Suprapubic skin (tissue), 4 donors: ENCODE measurements at regions not wholly inside any gene's neighbourhood (a gene's known extent, or its start where the extent isn't known, plus 50 kb on each side); places are given as distances from the start of the nearest gene placed in this dataset.

Experiments
- DNase-seq, 2 donors: peaks; one replicate each; pipeline ENCODE4 v3.0.0-alpha.2; 2019; ENCODE audit warnings: low spot score in 2 of 2
- H3K27ac ChIP-seq: fragments of 200-600 bp; sonication (generic); one replicate; pipeline ENCODE4 v1.5.1; 2019
- H3K27me3 ChIP-seq: fragments of 200-600 bp; sonication (generic); one replicate; pipeline ENCODE4 v1.5.1; 2019
- H3K36me3 ChIP-seq: fragments of 200-600 bp; sonication (generic); one replicate; pipeline ENCODE4 v1.5.1; 2019
- H3K4me1 ChIP-seq: fragments of 200-600 bp; sonication (generic); one replicate; pipeline ENCODE4 v1.5.1; 2019
- H3K4me3 ChIP-seq: fragments of 200-600 bp; sonication (generic); one replicate; pipeline ENCODE4 v1.5.1; 2019; ENCODE audit warnings: mild to moderate bottlenecking
- H3K9me3 ChIP-seq: fragments of 200-600 bp; sonication (generic); one replicate; pipeline ENCODE4 v1.5.1; 2019
- EP300 ChIP-seq: sonication (generic); formaldehyde crosslinking; IDR thresholded peaks from one replicate; pipeline ENCODE4 v1.6.1; 2017; ENCODE audit warnings: antibody characterized with exemption
- POLR2A ChIP-seq, 2 donors: fragments of 450-650 bp; IDR thresholded peaks; one replicate each; pipeline ENCODE4 v1.6.1; 2017; ENCODE audit warnings: antibody characterized with exemption in 2 of 2, mild to moderate bottlenecking in 2 of 2, moderate library complexity in 2 of 2
- POLR2AphosphoS5 ChIP-seq, 3 donors: sonication (generic); formaldehyde crosslinking; IDR thresholded peaks; one replicate each; pipeline ENCODE4 v1.6.1; 2017; ENCODE audit warnings: antibody characterized with exemption in 3 of 3
- WGBS: methylation state at CpG from one replicate; pipeline ENCODE4 v1.1.5; 2018; 5-methylcytosine and 5-hydroxymethylcytosine counted together
- TF ChIP-seq, protein P1 (sequence below), 2 donors: fragments of 200-600 bp in 1 of 2; fragments of 450-650 bp in 1 of 2; sonication (generic) in 1 of 2; IDR thresholded peaks; one replicate each; pipeline ENCODE4 v1.5.1; 2016 to 2019; ENCODE audit warnings: antibody characterized with exemption in 2 of 2, mild to moderate bottlenecking in 1 of 2, moderate library complexity in 1 of 2

DNA sequence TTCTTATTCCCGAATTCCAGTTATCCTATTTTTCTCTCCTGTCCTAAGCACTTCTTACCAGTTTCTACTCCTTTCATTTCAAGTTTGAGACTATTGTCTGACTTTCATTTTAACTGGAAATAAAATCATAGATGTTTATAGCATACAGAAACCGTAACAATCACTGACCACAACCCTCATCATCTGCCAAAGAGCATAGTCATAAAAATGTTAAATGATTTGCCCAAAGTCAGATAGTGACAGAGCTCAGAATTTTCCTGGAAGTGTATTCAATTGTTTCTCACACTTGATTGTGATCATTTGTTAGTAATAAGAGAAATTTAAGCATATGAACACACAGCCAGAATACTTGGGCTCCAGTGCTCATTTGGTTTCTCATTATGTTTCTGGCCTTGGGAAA lies 250.5 kb upstream of the PCDH15 start:
- TF ChIP-seq POLR2AphosphoS5 (IDR thresholded peaks at IDR 0.05): no peak
- no peak for TF ChIP-seq POLR2A (IDR thresholded peaks at IDR 0.05)
- no peak for TF ChIP-seq EP300
- TF ChIP-seq, protein P1, sequence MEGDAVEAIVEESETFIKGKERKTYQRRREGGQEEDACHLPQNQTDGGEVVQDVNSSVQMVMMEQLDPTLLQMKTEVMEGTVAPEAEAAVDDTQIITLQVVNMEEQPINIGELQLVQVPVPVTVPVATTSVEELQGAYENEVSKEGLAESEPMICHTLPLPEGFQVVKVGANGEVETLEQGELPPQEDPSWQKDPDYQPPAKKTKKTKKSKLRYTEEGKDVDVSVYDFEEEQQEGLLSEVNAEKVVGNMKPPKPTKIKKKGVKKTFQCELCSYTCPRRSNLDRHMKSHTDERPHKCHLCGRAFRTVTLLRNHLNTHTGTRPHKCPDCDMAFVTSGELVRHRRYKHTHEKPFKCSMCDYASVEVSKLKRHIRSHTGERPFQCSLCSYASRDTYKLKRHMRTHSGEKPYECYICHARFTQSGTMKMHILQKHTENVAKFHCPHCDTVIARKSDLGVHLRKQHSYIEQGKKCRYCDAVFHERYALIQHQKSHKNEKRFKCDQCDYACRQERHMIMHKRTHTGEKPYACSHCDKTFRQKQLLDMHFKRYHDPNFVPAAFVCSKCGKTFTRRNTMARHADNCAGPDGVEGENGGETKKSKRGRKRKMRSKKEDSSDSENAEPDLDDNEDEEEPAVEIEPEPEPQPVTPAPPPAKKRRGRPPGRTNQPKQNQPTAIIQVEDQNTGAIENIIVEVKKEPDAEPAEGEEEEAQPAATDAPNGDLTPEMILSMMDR (IDR thresholded peaks at IDR 0.05): no peak

GRCh38 chr10:55048830-55049498 lies 247.9 kb upstream of the PCDH15 start:
- TF ChIP-seq POLR2A (IDR thresholded peaks at IDR 0.05) (no peak), EP300 (no peak), POLR2AphosphoS5 (IDR thresholded peaks at IDR 0.05) (no peak)
- TF ChIP-seq, protein P1 (IDR thresholded peaks at IDR 0.05): no peak
- Histone ChIP-seq H3K27me3 (no peaks in the 10 kb centered on the region), H3K9me3 (no peaks in the 10 kb centered on the region), H3K36me3 (no peaks in the 10 kb centered on the region), H3K4me1 (no peaks in the 10 kb centered on the region), H3K4me3 (no peak overlapping the region), H3K27ac (no peak overlapping the region)
- DNase-seq: no peak
- 78% methylated on average over 3 of the region's 3 CpGs for WGBS

More for the DNA sequence above, 250.5 kb upstream of the PCDH15 start:
- Histone ChIP-seq H3K9me3 (no peaks in the 10 kb centered on the region), H3K27ac (no peak overlapping the region), H3K36me3 (no peaks in the 10 kb centered on the region), H3K4me1 (no peaks in the 10 kb centered on the region), H3K27me3 (no peaks in the 10 kb centered on the region), H3K4me3 (no peak overlapping the region)
- DNase-seq: no peak
- 67% methylated on average over 2 of the region's 2 CpGs for WGBS

GRCh38 chr10:55043540-55043939 lies 242.5 kb upstream of the PCDH15 start:
- TF ChIP-seq, protein P1 (IDR thresholded peaks at IDR 0.05): no peak
- no peak for TF ChIP-seq EP300
- TF ChIP-seq POLR2AphosphoS5 (IDR thresholded peaks at IDR 0.05): no peak
- TF ChIP-seq POLR2A (IDR thresholded peaks at IDR 0.05): no peak
- Histone ChIP-seq H3K27me3 (no peaks in the 10 kb centered on the region), H3K9me3 (no peaks in the 10 kb centered on the region), H3K4me3 (no peak overlapping the region), H3K36me3 (no peaks in the 10 kb centered on the region), H3K27ac (no peak overlapping the region), H3K4me1 (no peaks in the 10 kb centered on the region)
- WGBS: 94% methylated on average over 3 of the region's 3 CpGs
- no peak for DNase-seq

DNA sequence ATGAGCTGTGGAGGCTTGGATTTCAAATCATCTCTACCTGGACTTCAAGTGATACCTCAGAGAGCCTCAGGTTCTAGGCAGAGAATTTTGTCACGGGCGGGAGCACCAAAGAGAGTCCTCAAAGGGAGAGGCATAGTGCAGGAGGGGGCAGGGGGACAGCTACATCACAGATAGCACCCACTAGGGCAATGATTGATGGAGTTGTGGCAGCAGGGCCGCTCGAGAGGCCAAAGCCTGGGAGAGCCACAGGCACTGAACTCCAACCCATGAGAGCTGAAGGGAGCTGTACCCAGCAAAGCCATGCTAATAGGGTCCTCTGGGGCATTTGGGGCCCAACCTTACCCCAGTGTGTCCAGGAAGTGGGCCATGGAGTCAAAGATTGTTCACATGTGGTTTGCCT lies 232.0 kb upstream of the PCDH15 start:
- Histone ChIP-seq H3K4me1 (no peaks in the 10 kb centered on the region), H3K9me3 (no peaks in the 10 kb centered on the region), H3K27me3 (no peaks in the 10 kb centered on the region), H3K27ac (no peak overlapping the region), H3K4me3 (no peak overlapping the region), H3K36me3 (no peaks in the 10 kb centered on the region)
- TF ChIP-seq EP300 (no peak), POLR2AphosphoS5 (IDR thresholded peaks at IDR 0.05) (no peak), POLR2A (IDR thresholded peaks at IDR 0.05) (no peak)
- TF ChIP-seq, protein P1 (IDR thresholded peaks at IDR 0.05): no peak
- DNase-seq: no peak
- 89% methylated on average over 4 of the region's 4 CpGs for WGBS

DNA sequence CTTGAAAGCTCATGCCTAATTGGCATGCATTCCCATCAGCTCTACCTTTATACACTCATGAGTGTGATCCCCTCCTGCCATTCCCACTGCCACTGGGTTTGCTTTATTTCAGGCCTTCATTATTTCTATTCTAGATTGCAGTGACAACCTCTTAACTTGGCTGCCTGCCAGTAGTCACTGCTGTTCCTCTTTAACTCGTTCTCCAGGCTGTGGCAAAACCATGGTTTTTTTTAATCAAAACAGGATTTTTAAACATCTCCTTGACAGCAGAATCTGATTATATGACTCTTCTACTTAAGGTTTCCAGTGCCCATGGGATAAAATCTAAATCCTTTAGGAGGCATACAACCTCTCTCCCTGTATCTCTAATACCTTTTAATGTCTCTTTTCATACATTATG lies 223.7 kb upstream of the PCDH15 start:
- Histone ChIP-seq H3K4me3 (no peak overlapping the region), H3K4me1 (no peaks in the 10 kb centered on the region), H3K9me3 (no peaks in the 10 kb centered on the region), H3K27me3 (no peaks in the 10 kb centered on the region), H3K27ac (no peak overlapping the region), H3K36me3 (no peaks in the 10 kb centered on the region)
- no peak for TF ChIP-seq POLR2A (IDR thresholded peaks at IDR 0.05)
- no peak for TF ChIP-seq POLR2AphosphoS5 (IDR thresholded peaks at IDR 0.05)
- no peak for TF ChIP-seq EP300
- TF ChIP-seq, protein P1 (IDR thresholded peaks at IDR 0.05): no peak
- 3% methylated on average over 1 of the region's 1 CpG for WGBS
- DNase-seq: no peak
